GM19452 (cell line): ENCODE measurements at regions not wholly inside any gene's neighbourhood (a gene's known extent, or its start where the extent isn't known, plus 50 kb on each side); places are given as distances from the start of the nearest gene placed in this dataset.
"Not testable (repeated sequence)": the region's sequence is repeated elsewhere in the genome, so short reads cannot be mapped to it uniquely, and the experiment has no call there.

Source experiments
- ATAC-seq: cut with Tn5 transposase; IDR thresholded peaks from one replicate; pipeline ENCODE4 v1.9.1; 2021; ENCODE audit not compliant: unreplicated experiment

DNA sequence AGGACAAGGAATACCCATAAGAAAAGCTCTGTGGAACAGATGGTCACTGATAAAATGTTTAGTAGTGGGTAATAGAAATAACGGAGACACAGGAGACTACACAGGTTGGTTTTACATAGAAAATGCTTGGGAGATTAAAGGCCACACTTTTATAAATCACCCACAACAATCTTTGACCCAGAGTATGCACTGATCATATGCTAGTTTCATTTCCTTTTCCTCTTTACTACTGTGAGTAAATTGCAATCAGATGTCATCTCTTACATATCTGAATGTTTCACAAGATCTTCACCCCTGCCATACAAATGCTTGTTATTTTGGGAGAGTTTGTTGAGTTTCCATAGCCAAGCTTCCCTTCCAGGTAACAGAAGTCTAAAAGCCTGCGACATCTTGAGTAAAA lies 978.4 kb upstream of the KLHL29 start:
- no peak for ATAC-seq

DNA sequence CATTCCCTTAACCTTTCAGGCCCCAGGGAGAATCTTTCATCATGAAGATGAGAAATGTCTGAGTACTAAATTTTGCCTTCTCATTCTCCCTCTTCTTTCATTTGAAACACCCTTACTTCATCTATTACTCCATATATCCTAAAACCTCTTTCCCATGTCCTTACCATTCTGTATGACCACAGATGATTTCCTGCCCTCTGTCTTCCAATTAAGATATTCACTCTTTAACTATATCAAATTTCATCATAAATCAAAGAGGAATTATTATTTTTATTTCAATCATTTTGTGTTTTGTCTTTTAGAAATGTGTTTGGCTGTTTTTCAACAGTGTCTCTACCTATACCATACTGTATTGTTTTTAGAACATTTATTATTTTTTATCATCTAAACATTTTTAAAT lies 964.9 kb upstream of the KLHL29 start:
- no peak for ATAC-seq

DNA sequence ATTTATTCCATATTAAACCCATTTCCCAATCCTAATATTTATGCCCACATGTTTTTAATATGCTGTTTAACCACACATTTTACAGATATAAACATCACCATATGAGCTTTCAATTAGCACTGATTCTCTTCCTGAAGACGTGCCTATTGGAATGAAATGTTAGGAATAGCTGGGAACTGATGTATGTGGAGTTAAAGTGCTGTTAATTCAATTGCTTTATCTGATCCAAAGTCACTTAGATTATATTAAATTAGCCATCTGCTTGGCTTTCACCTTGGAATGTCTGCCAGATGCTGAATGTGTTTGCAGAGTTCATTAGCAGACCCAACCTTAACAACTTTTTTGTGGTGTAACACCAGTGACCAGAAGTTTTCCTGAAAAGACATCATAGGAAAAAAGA lies 942.9 kb upstream of the KLHL29 start:
- ATAC-seq = no peak

- no peak for ATAC-seq
Measured at GRCh38 chr2:22444281-22444680, 940.7 kb upstream of the KLHL29 start.

- ATAC-seq = no peak
Measured at GRCh38 chr2:22449696-22450095, 935.3 kb upstream of the KLHL29 start.

- no peak for ATAC-seq
Measured at GRCh38 chr2:22450831-22451230, 934.1 kb upstream of the KLHL29 start.

DNA sequence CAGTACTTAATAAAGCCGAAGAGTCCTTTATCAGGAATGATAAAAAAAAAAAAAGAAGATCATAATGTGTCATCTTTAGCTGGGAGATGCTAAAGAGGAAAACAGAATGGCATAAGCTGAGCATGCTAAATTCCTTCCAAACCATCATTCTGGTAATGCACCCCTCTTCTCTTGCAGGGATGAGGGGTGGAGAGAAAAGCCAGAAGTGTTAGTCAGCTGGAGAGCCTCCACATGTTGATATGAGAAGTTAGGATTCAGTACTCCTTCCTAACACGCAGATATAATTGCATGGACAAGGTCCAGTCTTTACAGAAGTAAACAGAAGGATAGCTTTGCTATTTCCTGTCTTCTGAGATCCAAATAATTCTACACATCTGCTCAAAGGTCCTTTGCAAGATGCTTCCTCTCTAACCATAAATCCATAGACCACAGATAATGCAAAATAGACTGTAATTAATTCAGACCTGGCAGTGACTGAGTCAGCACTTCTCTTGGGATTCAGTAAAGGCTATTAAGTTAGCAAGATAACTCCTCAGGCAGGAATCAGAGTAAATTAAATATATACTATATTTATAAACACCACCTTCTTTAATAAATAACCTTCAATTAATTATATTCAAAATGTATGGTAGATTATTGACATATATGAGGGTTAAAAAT lies 930.0 kb upstream of the KLHL29 start:
- no peak for ATAC-seq

- no peak for ATAC-seq
Measured at GRCh38 chr2:22458440-22458839, 926.5 kb upstream of the KLHL29 start.

DNA sequence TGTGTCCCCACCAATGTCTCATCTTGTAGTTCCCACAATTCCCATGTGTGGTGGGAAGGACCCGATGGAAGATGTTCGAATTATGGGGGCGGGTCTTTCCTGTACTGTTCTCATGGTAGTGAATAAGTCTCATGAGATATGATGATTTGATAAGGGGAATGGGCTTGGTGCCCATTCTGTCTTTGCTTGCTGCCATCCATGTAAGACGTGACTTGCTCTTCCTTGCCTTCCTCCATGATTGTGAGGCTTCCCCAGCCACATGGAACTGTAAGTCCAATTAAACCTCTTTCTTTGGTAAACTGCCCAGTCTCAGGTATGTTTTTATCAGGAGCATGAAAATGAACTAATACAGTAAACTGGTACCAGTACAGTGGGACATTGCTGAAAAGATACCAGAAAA lies 909.9 kb upstream of the KLHL29 start:
- not testable (repeated sequence) for ATAC-seq

DNA sequence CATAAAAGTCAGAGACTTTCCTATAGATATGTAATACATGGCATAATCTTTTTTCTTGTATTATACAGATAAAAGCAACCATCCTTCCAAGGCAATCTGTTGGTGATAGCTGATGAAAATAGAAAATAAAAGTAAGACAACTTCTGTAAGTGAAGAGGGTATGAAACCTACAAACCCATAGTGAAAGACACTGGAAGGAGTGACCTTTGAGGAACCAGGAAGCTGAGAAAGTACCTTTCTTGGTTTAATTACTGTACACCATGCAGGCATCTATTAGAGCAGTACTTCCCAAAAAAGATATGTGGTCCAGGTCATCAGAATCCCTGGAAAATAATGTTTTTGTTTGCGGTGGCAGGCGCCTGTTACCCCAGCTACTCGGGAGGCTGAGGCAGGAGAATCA lies 906.6 kb upstream of the KLHL29 start:
- no peak for ATAC-seq

- no peak for ATAC-seq
Measured at GRCh38 chr2:22481486-22482259, 903.3 kb upstream of the KLHL29 start.

GRCh38 chr2:22483036-22483435 lies 901.9 kb upstream of the KLHL29 start:
- no peak for ATAC-seq

GRCh38 chr2:22485486-22485885 lies 899.5 kb upstream of the KLHL29 start:
- no peak for ATAC-seq

GRCh38 chr2:22486343-22486742 lies 898.6 kb upstream of the KLHL29 start:
- ATAC-seq = no peak

- no peak for ATAC-seq
Measured at GRCh38 chr2:22487036-22487435, 897.9 kb upstream of the KLHL29 start.

GRCh38 chr2:22487541-22487940 lies 897.4 kb upstream of the KLHL29 start:
- ATAC-seq = no peak

DNA sequence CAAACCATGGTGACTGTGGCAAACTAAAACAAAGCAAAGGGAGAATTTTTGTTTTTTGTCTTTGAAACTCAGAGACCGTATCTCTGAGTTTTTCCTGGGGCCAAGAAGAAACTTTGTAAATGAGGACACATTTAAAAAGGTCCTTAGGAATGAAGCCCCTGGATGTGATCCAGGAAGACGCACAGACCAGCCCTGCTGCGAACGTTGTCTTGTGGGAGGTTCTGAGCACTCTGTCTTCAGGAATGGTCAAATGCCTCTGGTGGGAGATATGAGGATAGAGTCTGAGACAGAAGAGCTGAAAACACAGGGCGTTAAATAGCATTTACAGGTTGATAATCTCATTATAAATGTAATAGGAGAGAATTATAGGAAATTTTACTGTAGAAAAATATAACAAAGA lies 893.5 kb upstream of the KLHL29 start:
- ATAC-seq = no peak

DNA sequence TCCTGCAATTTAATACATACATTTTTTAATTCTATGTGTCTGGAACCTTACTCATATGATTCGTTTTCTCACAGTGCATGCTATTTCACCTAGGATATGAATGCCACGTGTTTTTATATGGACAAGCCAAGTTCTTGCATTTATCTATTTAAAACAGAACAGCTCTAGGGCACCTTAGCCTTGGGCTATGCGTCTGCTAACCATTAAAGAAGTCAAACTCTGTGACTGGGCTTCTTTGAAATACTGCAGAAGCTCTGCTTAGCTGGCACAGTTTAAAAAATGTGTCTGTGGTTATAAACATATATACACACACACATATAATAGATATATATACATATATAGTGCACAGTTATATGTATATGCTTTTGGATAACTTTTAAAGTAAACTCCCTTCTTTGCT lies 890.8 kb upstream of the KLHL29 start:
- ATAC-seq = no peak

DNA sequence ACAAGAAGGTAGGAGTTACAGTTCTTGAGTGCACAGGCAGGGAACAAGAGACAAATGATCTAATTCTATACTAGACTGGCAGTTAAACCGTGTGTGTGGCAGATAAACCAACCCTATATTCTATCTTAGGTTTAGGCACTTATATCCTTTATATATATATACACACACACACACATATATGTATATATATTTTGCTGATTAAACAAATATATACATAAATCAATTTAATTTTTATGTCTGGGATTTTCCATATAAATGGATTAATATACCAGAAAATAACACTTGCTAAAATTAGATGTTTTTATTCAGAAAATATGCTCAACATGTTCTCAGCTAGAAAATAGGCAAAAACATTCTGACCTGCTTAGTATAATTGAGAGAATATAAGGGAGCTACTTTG lies 887.9 kb upstream of the KLHL29 start:
- ATAC-seq = no peak

DNA sequence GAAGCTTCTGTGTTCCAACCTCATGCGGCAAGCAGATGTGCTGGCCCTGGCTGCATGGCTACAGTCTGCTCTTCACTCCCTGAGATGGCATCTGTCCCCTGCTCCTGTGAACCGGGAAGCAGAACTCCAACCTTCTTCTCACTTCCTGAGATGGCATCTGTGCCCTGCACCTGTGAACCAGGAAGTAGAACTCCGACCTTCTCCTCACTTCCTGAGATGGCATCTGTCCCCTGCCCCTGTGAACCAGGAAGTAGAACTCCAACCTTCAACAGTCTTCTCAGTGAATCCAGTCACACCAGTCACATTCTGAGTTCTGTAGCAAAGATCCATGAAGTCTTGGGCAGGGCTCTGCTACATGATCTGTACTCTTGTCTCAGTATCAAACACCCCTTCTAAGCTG lies 887.2 kb upstream of the KLHL29 start:
- no peak for ATAC-seq

- no peak for ATAC-seq
Measured at GRCh38 chr2:22499082-22499839, 885.7 kb upstream of the KLHL29 start.

DNA sequence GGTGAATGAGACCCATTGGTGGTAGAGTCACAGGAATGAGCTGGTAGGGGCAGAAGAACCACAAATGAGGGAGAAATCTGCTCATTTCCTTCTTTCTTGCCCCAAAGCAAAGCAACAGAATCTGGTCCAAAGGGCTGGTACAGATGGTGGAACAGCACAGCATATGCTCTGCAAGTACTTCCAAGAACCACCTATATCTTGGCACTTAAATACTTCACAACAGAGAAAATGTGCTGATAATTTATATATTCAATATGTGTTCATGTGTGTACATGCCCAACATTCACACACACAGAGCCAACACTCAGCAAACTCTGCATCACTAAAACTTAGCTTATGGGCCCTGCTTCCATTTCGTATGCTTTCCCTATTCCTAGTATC lies 884.4 kb upstream of the KLHL29 start:
- ATAC-seq = no peak
